HG02870 (cell line): ENCODE measurements at regions not wholly inside any gene's neighbourhood (a gene's known extent, or its start where the extent isn't known, plus 50 kb on each side); places are given as distances from the start of the nearest gene placed in this dataset.

Experiments used
- ATAC-seq: cut with Tn5 transposase; IDR thresholded peaks from one replicate; pipeline ENCODE4 v1.9.1; 2021; ENCODE audit warnings: mild to moderate bottlenecking, moderate library complexity; ENCODE audit not compliant: unreplicated experiment

GRCh38 chr5:18027241-18027867, 393.1 kb downstream of the TAF11L14 start:
- no peak for ATAC-seq

DNA sequence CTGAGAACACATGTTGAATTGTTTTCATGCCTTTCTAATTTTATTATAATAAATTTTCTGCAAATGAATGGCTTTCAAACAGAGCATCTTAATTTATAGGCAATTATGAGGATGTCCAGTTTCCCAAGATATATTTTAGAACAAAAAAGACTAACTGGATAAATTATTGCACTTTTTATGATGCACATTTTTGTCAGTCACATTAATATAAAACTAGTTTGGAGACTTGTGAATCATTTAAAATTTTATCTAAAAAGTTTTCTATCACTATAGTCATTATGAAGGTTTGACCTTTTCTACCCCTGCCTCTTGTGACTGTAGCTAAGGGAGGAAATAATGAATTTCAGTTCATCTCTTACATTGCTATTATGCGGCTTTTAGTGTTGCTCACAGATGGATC, 393.8 kb downstream of the TAF11L14 start:
- ATAC-seq = no peak

GRCh38 chr5:18032744-18033143, 398.5 kb downstream of the TAF11L14 start:
- ATAC-seq = no peak

GRCh38 chr5:18036531-18036930, 402.3 kb downstream of the TAF11L14 start:
- no peak for ATAC-seq

GRCh38 chr5:18037718-18038117, 403.5 kb downstream of the TAF11L14 start:
- no peak for ATAC-seq

GRCh38 chr5:18043344-18043743, 409.1 kb downstream of the TAF11L14 start:
- ATAC-seq = no peak

DNA sequence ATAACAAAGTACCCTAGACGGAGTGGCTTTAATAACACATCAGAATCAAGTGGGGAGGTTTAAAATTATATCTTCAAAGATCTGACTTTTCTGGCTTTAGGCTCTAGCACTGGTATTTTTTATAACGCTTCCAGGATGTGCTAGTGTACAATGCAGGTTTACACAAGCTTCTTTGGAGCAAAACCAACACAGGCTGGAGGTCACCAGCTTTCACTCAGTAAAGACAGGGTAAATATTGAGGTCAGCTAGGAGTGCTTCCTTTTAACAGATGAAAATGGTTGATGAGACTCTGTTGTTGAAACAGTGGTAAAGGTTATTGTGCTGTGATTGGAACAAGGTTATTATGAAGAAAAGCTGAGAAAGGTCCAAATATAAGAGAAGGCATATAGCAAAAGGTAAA, 414.2 kb downstream of the TAF11L14 start:
- ATAC-seq = no peak

- ATAC-seq = no peak
These were observed 416.1 kb downstream of the TAF11L14 start for GRCh38 chr5:18050345-18050744.

GRCh38 chr5:18050776-18051175, 416.5 kb downstream of the TAF11L14 start:
- no peak for ATAC-seq

DNA sequence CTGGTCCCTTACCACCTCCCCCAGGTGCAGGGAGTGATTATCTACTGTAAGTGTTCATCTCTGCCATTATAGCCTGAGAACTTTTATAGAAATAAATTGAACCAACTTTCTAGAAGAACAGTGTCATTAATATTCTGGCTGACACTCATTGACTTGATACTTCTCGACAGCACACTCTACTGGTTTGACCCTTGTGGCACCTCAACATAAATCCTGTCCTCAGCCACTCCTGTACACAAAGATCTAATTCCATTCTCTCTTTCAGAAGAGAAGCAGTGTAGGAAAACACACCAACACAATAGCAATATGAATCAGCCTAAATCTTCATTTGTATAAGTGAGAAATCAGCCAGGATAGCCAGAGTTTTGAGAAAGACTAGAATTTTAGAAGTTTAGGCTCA, 417.7 kb downstream of the TAF11L14 start:
- no peak for ATAC-seq

DNA sequence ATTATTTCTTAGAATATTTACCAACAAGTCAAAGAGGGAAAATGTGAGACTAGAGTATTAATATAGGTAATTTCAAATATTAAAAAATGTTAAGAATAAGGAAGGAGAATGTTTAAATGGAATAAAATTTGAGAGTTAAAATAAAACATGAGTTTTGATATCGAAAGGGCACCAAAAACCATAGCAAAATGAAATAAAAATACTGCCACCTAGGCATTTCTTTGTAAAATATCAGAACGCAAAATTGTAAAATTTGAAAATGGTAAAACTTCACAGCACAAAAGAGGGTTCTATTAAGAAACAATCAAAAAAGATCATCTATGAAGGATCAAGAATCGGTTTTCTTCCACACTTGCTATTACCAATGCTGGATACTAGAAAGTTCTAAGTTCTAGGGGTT, 418.3 kb downstream of the TAF11L14 start:
- no peak for ATAC-seq

GRCh38 chr5:18057725-18058124, 423.5 kb downstream of the TAF11L14 start:
- ATAC-seq = no peak

DNA sequence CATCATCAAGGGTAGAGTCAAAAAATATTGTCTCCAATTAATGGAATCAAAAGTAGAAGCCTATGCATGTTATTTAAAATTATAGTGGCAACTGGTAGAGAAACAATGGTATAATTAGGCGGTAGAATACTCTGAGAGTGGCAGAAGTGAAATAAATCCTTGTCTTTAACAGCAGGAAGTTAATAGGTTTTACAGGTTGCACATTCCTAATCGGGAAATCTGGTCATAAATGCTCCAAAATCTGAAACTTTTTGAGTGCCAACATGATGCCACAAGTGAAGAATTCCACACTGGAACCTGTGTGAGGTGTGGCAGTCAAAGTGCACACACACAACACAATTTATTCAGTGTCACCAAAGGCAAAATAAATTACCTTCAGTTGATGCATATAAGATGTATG, 433.4 kb downstream of the TAF11L14 start:
- ATAC-seq = no peak

DNA sequence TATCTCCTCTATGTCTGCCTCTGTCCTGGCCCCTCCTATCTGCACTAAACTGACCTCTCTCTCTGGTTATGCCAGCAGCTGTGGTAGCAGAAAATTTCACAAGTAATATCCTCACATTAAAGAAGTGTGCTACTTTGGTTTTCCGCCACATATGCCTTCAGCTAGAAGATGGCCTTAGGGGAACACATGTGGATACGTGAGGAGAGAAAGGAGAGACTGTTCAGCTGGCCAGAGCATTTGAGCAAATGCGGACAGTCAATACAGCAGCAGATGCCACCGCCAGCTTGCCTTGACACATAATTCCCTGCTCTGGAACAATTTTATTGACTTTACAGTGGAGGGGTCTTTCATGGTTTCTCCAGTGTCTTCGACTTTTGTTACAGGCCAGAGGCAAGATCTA, 434.6 kb downstream of the TAF11L14 start:
- no peak for ATAC-seq

DNA sequence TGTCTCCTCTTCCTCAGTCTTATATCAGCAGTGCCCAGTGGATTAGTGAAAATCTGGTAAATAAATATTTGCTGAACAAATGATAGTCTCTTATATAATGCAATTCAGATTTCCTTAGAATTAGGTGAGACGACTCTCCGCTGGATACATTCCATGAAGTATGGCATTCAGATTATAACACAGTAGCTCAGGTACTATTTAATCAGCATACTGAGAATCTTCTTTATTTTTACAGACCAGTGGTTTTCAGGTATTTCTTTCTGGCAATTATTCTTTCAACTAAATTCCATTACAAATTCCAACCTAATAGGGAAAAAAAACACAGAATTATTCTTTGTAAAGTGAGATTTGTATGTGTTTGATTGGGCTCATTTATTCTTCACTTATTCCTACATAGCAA, 435.5 kb downstream of the TAF11L14 start:
- no peak for ATAC-seq

DNA sequence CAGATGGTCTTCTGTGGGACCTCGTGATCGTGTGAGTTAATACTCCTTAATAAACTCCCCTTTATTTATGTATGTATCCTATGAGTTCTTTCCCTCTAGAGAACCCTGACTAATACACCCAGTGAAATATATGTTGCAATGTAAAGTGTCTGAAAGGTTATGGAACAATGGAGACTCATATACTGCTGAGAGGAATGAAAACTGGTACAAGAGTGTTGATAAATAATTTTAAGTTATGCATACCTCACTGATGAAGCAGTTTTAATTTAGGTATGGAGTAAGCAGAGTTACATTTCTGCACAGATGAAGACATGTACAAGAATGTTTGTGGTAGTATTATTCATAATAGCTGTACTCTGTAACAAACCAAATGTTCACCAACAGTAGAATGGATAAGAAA, 438.3 kb downstream of the TAF11L14 start:
- no peak for ATAC-seq

DNA sequence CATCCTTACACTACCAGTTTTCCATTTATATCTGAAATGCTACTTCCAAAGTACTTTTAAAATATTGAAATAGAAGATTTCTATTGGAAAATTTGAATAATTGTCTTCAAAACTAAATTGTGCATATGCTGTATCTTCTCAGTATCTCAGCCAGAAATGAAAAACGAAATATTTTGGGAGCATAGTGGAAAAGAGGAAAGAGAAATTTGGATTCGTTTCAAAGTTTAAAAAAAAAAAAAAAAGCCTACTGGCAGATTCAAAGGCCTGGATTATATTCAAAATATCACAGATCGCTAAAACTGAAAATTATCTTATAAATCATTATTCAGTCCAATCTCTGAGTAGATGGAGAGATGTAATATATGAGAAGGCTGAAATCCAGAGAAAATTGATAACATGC, 440.7 kb downstream of the TAF11L14 start:
- ATAC-seq = no peak

GRCh38 chr5:18078157-18078556, 443.9 kb downstream of the TAF11L14 start:
- ATAC-seq = no peak

DNA sequence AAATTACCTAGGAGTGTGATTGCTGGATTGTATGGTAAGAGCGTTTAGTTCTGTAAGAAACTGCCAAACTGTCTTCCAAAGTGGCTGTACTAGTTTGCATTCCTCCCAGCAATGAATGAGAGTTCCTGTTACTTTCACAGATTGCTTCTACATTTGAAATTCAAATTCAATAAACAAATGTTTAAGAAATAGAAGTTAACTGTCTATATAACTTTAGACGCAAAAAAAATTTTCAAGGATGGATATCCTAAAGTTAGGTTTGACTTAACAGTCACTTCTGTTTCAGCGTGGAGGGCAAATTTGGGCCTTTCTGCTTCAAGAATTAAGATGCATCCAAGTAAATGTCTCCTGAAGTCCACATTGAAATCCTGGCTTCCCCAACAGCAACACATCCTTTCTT, 445.6 kb downstream of the TAF11L14 start:
- no peak for ATAC-seq

GRCh38 chr5:18088020-18088579, 453.8 kb downstream of the TAF11L14 start:
- no peak for ATAC-seq

DNA sequence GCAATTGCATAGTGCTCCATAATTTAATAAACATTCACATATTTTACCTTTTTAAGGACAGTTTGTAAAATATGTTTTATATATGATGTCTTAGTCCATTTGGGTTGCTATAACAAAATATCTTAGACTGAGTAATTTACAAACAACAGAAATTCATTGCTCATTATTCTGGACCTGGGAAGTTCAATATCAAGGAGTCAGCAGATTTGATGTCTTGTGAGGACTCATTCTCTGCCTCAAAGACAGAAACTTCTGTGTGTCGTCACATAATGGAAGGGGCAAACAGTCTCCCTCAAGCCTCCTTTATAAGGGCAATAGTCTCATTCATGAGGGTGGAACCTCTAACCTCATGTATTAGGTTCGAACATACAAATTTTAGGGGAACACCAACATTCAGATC, 455.9 kb downstream of the TAF11L14 start:
- ATAC-seq = no peak

DNA sequence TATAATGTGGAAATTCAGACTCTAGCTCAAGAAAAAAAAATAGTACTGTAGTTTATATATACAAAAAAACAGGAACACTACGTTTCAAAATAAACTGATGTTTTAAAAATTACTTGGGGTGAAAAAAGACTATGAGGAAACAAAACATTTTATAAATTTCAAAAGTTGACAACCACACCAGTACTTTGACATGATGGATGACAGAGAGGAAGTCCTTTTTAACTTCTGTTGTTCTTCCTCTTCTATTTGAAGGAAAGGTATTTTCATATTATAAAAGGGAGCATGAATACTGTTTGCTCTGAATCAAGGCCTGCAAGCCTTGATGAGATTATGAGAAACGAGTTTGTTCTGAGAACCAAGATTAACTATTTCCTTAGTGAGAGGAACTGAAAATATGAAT, 456.9 kb downstream of the TAF11L14 start:
- no peak for ATAC-seq

GRCh38 chr5:18091758-18092157, 457.5 kb downstream of the TAF11L14 start:
- ATAC-seq = no peak
